Nephron progenitor cell (in vitro differentiated cells): ENCODE measurements at regions not wholly inside any gene's neighbourhood (a gene's known extent, or its start where the extent isn't known, plus 50 kb on each side); places are given as distances from the start of the nearest gene placed in this dataset.

ENCODE experiments used
- DNase-seq: peaks from one replicate; pipeline ENCODE4 v3.0.0; 2021
- H3K27ac Mint-ChIP-seq: 2 replicates; pipeline ENCODE4 v1.8.0; 2021; ENCODE audit warnings: mild to moderate bottlenecking, moderate library complexity, mixed read lengths
- H3K27me3 Mint-ChIP-seq: 2 replicates; pipeline ENCODE4 v1.8.0; 2021; ENCODE audit warnings: mild to moderate bottlenecking, low read depth, mixed read lengths; ENCODE audit not compliant: poor library complexity
- H3K36me3 Mint-ChIP-seq: 2 replicates; pipeline ENCODE4 v1.8.0; 2021; ENCODE audit warnings: low read depth, mixed read lengths
- H3K4me1 Mint-ChIP-seq: 2 replicates; pipeline ENCODE4 v1.8.0; 2021; ENCODE audit warnings: mixed read lengths
- H3K4me3 Mint-ChIP-seq: 2 replicates; pipeline ENCODE4 v1.8.0; 2021; ENCODE audit warnings: mild to moderate bottlenecking, moderate library complexity, mixed read lengths
- H3K9me3 Mint-ChIP-seq: 2 replicates; pipeline ENCODE4 v1.8.0; 2021; ENCODE audit warnings: mild to moderate bottlenecking, moderate library complexity, mixed read lengths
- CTCF ChIP-seq: fragments of 200-600 bp; sonication (generic); IDR thresholded peaks from 2 replicates; pipeline ENCODE4 v1.5.0; 2021; ENCODE audit warnings: antibody characterized with exemption

- peaks cover 12% of the 10 kb centered on the region for H3K27me3 Mint-ChIP-seq
- H3K4me3 Mint-ChIP-seq, result no peak overlapping the region
- no peak for TF ChIP-seq CTCF
- H3K4me1 Mint-ChIP-seq, result peaks cover 6% of the 10 kb centered on the region
- DNase-seq, result no peak
- no peaks in the 10 kb centered on the region for H3K36me3 Mint-ChIP-seq
- no peak overlapping the region for H3K27ac Mint-ChIP-seq
- no peaks in the 10 kb centered on the region for H3K9me3 Mint-ChIP-seq
These were observed 97.4 kb downstream of the SETD4 start for GRCh38 chr21:35962917-35963316.

GRCh38 chr21:35954066-35954465 is 106.3 kb downstream of the SETD4 start:
- H3K27me3 Mint-ChIP-seq, result peaks cover 7% of the 10 kb centered on the region
- H3K36me3 Mint-ChIP-seq, result no peaks in the 10 kb centered on the region
- H3K4me1 Mint-ChIP-seq, result peaks cover 5% of the 10 kb centered on the region
- no peak for DNase-seq
- no peak for TF ChIP-seq CTCF
- H3K4me3 Mint-ChIP-seq, result no peak overlapping the region
- no peaks in the 10 kb centered on the region for H3K9me3 Mint-ChIP-seq
- no peak overlapping the region for H3K27ac Mint-ChIP-seq

GRCh38 chr21:35953597-35953996 is 106.7 kb downstream of the SETD4 start:
- TF ChIP-seq CTCF, result no peak
- DNase-seq, result no peak
- H3K36me3 Mint-ChIP-seq, result no peaks in the 10 kb centered on the region
- H3K27ac Mint-ChIP-seq, result no peak overlapping the region
- no peaks in the 10 kb centered on the region for H3K4me1 Mint-ChIP-seq
- H3K4me3 Mint-ChIP-seq, result no peak overlapping the region
- no peaks in the 10 kb centered on the region for H3K9me3 Mint-ChIP-seq
- H3K27me3 Mint-ChIP-seq, result peaks cover 7% of the 10 kb centered on the region

- no peak for DNase-seq
- Mint-ChIP-seq H3K9me3 (no peaks in the 10 kb centered on the region), H3K27me3 (peaks cover 7% of the 10 kb centered on the region), H3K4me1 (no peaks in the 10 kb centered on the region), H3K27ac (no peak overlapping the region), H3K36me3 (no peaks in the 10 kb centered on the region), H3K4me3 (no peak overlapping the region)
- no peak for TF ChIP-seq CTCF
These were observed 107.5 kb downstream of the SETD4 start for GRCh38 chr21:35952651-35953340.

- no peaks in the 10 kb centered on the region for H3K36me3 Mint-ChIP-seq
- DNase-seq, result no peak
- TF ChIP-seq CTCF, result no peak
- no peak overlapping the region for H3K27ac Mint-ChIP-seq
- H3K4me1 Mint-ChIP-seq, result no peaks in the 10 kb centered on the region
- H3K4me3 Mint-ChIP-seq, result no peak overlapping the region
- H3K27me3 Mint-ChIP-seq, result peaks cover 7% of the 10 kb centered on the region
- H3K9me3 Mint-ChIP-seq, result no peaks in the 10 kb centered on the region
These were observed 111.3 kb downstream of the SETD4 start for GRCh38 chr21:35948982-35949381.

GRCh38 chr21:35945089-35945671 is 115.1 kb downstream of the SETD4 start:
- no peak for DNase-seq
- Mint-ChIP-seq H3K36me3 (no peaks in the 10 kb centered on the region), H3K4me3 (no peak overlapping the region), H3K27ac (no peak overlapping the region), H3K4me1 (peaks cover 2% of the 10 kb centered on the region), H3K9me3 (no peaks in the 10 kb centered on the region), H3K27me3 (no peaks in the 10 kb centered on the region)
- no peak for TF ChIP-seq CTCF
